HG03196 (cell line): ENCODE measurements at regions not wholly inside any gene's neighbourhood (a gene's known extent, or its start where the extent isn't known, plus 50 kb on each side); places are given as distances from the start of the nearest gene placed in this dataset.

ENCODE experiments used
- ATAC-seq: cut with Tn5 transposase; IDR thresholded peaks from one replicate; pipeline ENCODE4 v1.9.1; 2021; ENCODE audit not compliant: unreplicated experiment

DNA sequence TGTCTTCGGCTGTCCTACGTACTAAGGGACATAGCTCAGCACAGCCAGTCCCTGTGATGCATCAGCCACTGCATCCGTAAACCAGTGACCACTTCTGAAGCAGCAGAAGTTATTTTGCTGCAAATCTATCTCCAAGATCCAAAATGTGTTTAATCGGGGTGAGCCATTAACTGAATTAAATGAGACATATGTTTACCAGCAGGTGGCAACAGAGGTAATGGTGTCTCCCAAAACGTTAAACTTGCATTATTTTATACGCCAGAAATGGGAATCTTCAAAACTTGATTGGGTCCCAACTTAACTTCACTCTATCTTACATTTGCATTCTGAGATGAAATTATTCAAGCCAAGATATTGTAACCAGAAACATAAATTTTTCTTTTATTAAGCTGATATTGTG lies 75.3 kb upstream of the BOC start:
- no peak for ATAC-seq

DNA sequence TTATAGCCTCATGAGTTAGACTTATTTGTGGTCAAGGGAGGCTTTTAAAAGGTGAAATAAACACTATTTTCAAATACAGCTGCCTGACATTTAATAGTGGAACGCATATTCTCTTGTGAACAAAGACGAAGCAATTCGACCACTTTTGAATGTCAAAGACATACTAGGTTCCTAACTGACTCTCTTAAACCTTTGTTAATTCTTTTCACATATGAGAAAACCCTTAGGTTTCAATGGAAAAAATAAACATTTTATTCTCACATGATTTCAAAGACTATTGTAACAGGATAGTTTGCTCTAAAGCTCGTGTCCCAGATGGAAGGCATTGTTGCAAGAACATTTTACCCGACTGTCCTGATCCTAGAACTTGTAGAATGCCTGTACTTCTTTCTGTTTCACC lies 74.8 kb upstream of the BOC start:
- no peak for ATAC-seq

DNA sequence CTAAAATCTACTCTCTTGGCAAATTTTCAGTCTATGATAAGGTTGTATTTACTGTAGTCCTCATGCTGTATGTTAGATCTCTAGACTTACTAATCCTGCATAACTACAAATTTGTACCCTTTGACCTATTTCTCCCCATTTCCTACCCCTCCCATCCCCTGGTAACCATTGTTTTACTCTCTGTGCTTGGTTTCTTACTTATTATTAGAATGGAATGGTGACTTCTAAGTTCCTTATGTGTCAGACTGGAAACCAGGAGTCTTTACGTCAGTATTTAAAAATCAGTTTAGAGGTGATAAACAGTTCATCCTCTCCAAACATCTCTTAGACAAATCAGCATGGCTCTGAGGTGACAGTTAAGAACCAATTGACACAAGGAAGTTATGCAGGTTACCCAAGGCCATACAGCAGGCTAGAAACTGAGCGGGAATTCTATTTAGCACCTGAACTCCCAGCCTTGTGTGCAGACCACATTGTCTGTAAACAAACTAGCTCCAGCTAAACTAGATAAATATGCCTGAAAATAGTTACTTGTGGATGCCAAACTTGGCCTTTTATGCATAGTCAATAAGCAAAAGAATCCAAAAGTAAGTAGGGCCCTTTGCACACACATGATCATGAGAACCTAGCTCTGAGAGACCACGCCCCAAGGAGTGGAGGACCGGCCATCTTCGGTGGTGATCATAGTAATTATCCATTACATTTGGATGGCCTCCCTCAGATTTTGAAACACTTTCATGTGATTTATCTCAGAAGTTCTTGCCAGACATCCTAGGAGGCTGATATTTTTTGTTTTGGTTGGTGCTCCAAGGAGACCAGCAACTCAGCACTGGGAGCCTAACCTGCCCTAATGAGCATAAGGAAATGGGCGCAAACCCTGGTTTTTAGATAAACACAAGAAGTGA lies 72.3 kb upstream of the BOC start:
- no peak for ATAC-seq

DNA sequence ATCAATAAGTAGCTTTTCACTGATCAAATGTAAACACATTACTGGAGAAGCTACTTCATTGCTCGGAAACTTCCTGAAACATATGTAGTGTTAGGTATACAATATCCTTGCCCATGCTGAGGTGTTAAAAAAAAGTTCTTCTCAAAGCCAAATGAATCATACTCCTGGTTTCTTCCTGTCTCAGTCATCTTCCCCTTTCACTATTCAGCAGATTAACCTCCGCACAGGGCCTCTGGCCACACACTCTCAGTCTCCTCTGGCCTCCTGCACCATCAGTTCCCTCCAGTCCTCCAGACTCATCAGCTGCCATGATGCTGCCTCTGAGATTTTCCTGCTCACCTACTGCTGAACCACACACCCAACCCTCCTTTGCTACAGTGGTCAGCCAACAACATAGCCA lies 70.5 kb upstream of the BOC start:
- ATAC-seq: no peak

DNA sequence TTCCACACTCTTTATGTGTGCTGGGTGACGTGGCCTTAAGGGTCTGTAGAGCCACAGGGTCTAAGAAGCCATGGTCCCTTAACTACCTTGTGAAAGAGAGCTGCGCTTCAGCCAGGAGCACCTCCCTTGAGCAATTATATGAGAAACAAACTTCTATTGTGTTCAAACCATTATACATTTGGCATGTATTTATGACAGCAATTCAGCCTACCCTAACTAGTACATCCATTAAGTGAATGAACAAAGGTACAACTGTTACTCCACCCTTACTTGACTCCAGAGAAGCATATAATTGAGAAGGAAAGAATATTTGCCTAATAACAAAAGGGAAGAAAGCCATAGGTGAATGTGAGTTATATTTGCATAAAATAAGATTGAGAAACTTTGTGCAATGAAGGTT lies 69.8 kb upstream of the BOC start:
- no peak for ATAC-seq

DNA sequence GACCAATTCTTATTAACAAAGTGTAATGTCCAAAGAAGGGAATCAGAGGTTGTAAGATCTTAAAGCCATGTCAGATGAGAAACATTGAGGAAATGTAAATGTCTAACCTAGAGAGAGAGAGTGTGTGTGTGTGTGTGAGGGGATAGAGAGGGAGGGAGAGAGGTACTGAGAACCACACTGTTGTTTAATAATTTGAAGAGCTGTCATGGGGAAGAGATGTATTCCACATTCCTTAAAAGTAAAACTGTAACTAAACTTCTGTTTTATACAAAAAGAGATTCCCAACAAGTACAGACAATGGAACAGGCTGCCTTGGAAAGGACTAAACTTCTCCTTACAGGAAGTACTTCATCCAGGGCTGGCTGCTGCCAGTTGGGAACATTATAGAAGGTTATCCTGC lies 68.9 kb upstream of the BOC start:
- no peak for ATAC-seq

DNA sequence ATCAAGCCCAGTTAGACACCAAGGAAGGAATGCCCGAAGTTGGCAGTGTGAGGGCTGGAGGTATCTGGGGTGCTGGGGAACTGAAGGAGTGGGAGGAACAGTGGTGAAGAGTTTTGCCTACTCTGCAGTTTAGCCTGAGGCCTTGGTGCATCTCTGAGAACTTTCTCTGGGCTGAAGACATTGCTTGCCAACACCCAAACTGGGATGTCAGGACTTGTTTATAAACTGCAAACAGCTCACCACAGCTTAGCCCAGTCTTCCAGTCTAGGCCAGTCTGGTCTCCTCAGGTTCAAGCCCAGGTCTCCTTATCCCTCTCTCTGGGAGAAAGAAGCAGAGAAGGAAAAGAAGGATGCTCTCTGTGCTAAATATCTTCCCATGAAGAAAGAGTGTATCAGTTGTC lies 68.0 kb upstream of the BOC start:
- ATAC-seq: no peak

DNA sequence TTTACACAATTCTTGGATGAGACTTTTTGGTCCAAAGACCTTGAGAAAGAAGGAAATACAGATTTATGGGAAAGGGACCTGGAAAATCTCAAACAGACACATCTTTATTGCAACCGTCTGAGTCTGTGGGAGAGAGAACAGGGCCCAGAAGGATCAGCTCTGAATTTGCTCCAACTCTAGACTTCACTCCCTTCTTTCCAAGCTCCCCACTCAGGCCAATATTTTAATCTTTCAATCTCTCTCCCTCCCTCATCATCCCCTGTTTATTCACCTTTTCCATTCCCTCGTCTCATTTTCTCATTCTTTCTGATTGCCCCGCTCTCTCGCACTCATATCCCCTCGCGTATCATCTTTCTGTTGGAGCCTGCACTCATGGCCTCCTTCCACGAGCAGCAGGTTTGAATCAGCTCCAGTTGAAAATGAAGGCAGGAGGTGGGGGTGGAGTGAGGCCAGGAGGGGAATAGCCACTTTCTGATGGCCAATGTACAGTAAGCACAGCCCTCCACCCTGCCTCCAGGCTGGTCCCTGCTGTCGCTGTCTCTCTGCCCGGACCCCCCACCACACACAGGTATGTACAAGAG lies 63.6 kb upstream of the BOC start:
- ATAC-seq: no peak

DNA sequence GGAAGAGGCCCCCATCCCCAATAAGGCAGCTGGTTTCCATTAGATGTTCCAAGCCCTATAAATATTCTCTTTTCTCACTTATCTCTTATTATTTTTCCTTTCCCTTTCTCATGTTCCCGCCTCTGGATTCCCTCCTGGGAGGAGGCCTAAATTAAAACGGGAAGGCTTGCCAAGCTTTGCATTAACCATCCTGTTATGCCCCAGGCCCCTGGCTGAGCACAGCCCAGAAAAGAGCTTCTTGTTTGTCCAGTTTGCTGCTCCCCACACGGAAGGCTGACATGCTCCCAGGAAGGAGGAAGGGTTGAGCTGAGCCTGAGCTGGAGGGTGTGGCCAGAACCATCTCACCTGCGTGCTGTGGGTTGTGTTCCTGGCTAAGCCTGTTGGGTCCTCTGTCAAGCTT lies 63.1 kb upstream of the BOC start:
- ATAC-seq: no peak

DNA sequence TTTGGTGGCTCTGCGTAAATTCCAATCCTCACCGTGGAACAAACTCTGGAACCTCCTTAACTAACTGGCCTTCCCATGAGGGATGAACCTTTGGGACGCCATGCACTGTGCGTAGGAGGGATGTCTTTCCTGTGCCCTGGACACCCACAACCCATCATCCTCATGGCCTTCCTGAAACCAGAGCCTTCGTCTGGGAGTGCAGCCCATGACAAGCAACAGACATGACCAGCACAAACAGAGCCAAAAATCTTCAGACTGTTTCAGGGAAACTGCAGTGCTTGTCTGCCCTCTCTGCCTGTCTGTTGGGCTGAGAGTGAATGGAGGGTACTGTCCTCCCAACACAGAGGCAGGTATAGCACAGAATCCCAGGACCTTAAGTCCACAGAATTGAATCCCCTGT lies 61.1 kb upstream of the BOC start:
- ATAC-seq: no peak

DNA sequence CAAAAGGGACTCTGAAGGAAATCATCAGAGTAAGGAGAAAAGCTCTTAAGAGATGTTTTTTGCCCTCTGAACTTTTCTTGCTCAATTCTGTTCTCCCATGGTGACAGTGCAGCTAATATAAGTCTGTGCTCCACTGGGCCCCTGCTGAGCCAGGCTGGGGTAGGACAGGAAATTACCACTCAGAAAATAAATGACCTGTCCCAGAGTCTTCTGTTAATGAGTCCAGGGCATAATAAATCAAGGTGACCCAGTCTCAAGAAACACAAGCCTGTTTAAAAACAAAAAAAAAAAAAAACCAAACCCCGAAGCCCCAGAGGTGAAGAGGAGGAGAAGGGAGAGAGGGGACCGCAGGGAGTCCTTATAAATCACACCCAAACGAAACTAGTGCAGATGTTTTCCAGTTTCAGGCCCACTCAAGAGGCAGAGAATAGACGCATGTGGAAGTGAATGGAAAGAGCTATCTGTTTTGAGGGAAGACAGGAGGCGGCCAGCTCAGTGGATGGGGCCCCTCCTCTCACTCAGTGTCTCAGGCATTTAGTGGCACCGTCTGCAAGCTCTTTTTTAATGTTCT lies 59.8 kb upstream of the BOC start:
- no peak for ATAC-seq

DNA sequence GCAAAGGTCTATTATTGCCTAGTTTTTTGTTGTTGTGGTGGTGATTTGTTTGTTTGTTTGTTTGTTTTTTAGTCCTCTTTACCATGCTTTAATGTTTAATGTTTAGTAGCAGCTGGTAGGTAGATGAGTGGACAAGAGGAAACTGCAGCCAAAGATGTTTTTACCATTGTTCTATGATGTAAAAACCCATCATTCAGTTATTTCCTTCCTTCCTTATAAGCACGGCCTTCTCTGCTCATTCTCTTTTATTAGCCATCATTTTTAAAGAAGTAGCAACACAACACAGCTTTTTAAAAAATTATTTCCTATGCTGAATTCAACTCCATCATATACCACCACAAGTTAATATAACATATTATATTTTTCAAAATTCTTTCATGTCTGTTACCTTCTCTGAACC lies 58.5 kb upstream of the BOC start:
- ATAC-seq: no peak

DNA sequence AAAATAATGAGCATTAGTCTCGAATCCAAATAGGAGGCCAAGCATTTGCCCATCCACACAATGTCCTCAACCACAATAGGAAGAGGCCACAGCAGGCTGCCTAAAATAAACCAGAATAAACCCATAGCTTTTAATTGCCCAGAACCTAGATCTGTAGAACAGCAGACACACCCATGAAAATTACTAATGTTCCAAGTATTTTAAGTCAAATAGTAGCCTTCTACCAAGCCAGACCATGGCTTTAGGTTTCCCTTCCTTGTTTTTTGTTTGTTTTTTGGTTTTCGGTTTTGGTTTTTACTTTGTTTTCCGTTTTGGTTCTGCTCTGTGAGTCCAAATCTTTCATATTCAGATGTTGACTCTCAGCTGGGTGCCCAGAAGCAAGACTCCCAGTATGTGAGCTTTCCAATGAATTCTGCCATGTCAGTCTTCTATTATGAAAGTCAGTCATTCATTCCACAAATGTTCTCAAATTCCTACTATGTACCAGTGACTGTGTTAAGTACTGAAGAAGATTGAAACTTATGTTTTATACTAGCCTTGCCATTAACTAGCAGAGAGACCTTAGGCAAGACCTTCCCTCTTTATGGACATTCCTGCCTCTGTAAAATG lies 57.8 kb upstream of the BOC start:
- peak; percentile 84 for ATAC-seq

DNA sequence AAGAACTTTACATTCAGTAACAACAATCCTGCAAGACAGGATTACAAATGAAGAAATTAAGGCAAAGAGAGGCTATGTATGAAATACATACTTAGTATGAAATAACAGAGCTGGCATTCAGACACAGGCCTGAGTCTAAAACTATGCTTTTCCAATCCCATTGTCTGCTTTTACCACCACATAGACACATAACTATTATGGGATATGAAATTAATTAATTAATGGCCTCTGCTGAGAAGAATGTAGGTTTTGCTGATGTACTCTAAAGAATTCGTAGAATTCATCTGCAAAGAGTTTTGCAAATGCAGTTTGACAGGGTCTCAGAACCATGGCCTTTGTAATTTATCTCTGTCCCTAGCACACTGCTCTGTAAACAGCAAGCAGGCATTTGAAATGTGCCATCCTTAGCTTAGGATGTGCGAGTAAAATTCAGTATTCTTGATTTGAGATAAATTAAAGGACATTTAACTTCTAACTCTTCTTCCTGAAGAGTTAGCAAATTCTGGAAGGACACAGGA lies 54.5 kb upstream of the BOC start:
- no peak for ATAC-seq

DNA sequence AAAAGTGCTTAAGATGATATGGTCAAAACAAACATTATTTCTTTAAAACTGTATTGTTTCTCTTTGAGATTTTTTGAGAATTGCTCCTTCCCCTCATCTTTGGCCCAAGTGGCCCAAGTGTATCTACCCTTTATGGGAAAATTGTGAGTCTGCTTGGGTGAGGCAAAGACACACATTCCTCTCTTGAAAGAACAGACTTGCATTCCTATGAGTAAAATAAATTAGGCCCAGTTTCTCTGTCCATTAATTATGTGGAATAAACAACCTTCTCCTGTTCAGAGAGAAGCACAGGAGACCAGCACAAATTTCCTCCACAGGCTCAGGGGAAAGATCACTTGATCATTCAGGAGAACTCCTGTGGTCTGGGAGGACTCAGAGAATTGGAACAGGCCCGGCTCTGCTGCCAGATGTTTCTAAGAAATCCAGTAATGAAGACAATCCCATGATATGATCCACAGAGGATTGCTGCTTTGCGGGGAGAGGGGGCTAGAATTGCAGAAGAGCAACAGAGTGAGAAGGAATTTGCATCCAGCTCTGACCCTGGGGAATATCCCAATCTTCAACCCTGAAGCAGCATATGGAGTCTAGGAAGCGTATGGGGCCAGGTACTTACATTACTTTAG lies 53.8 kb upstream of the BOC start:
- no peak for ATAC-seq

DNA sequence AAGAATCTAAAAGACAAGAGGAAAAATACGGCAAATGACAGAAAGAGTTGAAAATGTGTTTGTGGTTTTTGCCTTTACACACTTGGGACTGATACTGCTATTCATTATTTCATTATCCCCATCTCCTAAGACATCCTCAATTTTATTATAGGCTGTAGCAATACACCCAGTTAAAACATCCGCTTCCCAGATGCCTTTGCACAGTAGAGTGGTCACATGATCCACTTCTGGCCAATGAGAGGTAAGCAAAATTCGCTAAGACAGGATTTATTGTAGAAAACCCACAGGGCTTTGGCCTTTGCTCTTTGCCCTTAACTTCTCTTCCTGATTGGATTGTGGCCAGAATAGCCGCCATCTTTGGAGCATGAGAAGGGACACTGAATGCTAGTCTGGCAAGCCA lies 53.2 kb upstream of the BOC start:
- no peak for ATAC-seq
